GM21619 (cell line): ENCODE measurements at regions not wholly inside any gene's neighbourhood (a gene's known extent, or its start where the extent isn't known, plus 50 kb on each side); places are given as distances from the start of the nearest gene placed in this dataset.
"Not testable (repeated sequence)": the region's sequence is repeated elsewhere in the genome, so short reads cannot be mapped to it uniquely, and the experiment has no call there.

Experiments used
- ATAC-seq: cut with Tn5 transposase; IDR thresholded peaks from one replicate; pipeline ENCODE4 v1.9.1; 2021; ENCODE audit not compliant: unreplicated experiment

GRCh38 chr18:54433368-54433767 lies 75.7 kb downstream of the C18orf54 start:
- ATAC-seq = no peak

- ATAC-seq = no peak
Measured at GRCh38 chr18:54433857-54434256, 76.2 kb downstream of the C18orf54 start.

GRCh38 chr18:54434453-54434852 lies 76.7 kb downstream of the C18orf54 start:
- no peak for ATAC-seq

- no peak for ATAC-seq
Measured at GRCh38 chr18:54436501-54436900, 78.8 kb downstream of the C18orf54 start.

GRCh38 chr18:54440292-54440691 lies 82.6 kb downstream of the C18orf54 start:
- no peak for ATAC-seq

- peak; percentile 84 for ATAC-seq
Measured at GRCh38 chr18:54444319-54444914, 86.7 kb downstream of the C18orf54 start.

- no peak for ATAC-seq
Measured at GRCh38 chr18:54453996-54454395, 96.3 kb downstream of the C18orf54 start.

GRCh38 chr18:54465502-54465901 lies 107.8 kb downstream of the C18orf54 start:
- no peak for ATAC-seq

GRCh38 chr18:54466248-54467005 lies 108.7 kb downstream of the C18orf54 start:
- ATAC-seq = no peak

- no peak for ATAC-seq
Measured at GRCh38 chr18:54479365-54479764, 111.7 kb upstream of the DYNAP start.

GRCh38 chr18:54480616-54481015 lies 110.4 kb upstream of the DYNAP start:
- ATAC-seq = no peak

GRCh38 chr18:54502451-54502850 lies 88.6 kb upstream of the DYNAP start:
- not testable (repeated sequence) for ATAC-seq

- no peak for ATAC-seq
Measured at GRCh38 chr18:54503131-54503894, 87.7 kb upstream of the DYNAP start.

GRCh38 chr18:54506516-54507261 lies 84.4 kb upstream of the DYNAP start:
- no peak for ATAC-seq

- ATAC-seq = no peak
Measured at GRCh38 chr18:54509793-54510192, 81.3 kb upstream of the DYNAP start.

GRCh38 chr18:54515149-54515548 lies 75.9 kb upstream of the DYNAP start:
- ATAC-seq = no peak

GRCh38 chr18:54517521-54517920 lies 73.5 kb upstream of the DYNAP start:
- ATAC-seq = no peak

- no peak for ATAC-seq
Measured at GRCh38 chr18:54521846-54522245, 69.2 kb upstream of the DYNAP start.

- ATAC-seq = no peak
Measured at GRCh38 chr18:54528942-54529376, 62.1 kb upstream of the DYNAP start.

GRCh38 chr18:54529444-54529843 lies 61.6 kb upstream of the DYNAP start:
- no peak for ATAC-seq

GRCh38 chr18:54530285-54530684 lies 60.8 kb upstream of the DYNAP start:
- ATAC-seq = no peak
